Mesothelial cell of epicardium (in vitro differentiated cells): ENCODE measurements at regions not wholly inside any gene's neighbourhood (a gene's known extent, or its start where the extent isn't known, plus 50 kb on each side); places are given as distances from the start of the nearest gene placed in this dataset.
A peak's percentile ranks its signal among the peaks of the same experiment; 100 is the strongest.

Experiments used
- DNase-seq, 2 experiments: peaks; one replicate each; pipeline ENCODE4 v3.0.0; 2021; ENCODE audit warnings: low spot score in 2 of 2; ENCODE audit not compliant: unreplicated experiment in 2 of 2
- H3K27ac Mint-ChIP-seq: 2 replicates; pipeline ENCODE4 v1.8.0; 2021; ENCODE audit warnings: mixed read lengths
- H3K27me3 Mint-ChIP-seq: 2 replicates; pipeline ENCODE4 v1.8.0; 2021; ENCODE audit warnings: low read depth, mixed read lengths
- H3K36me3 Mint-ChIP-seq: 2 replicates; pipeline ENCODE4 v1.8.0; 2021; ENCODE audit warnings: mixed read lengths
- H3K4me1 Mint-ChIP-seq: 2 replicates; pipeline ENCODE4 v1.8.0; 2021; ENCODE audit warnings: mixed read lengths
- H3K4me3 Mint-ChIP-seq: 2 replicates; pipeline ENCODE4 v1.8.0; 2021; ENCODE audit warnings: mild to moderate bottlenecking, moderate library complexity, mixed read lengths
- H3K9me3 Mint-ChIP-seq: 2 replicates; pipeline ENCODE4 v1.8.0; 2021; ENCODE audit warnings: mixed read lengths
- CTCF ChIP-seq: fragments of 200-600 bp; sonication (generic); IDR thresholded peaks from one replicate; pipeline ENCODE4 v1.5.0; 2021; ENCODE audit warnings: antibody characterized with exemption; ENCODE audit not compliant: unreplicated experiment

GRCh38 chr2:199663157-199663556 lies 187.8 kb downstream of the FTCDNL1 start:
- no peak overlapping the region for H3K27ac Mint-ChIP-seq
- peaks cover 6% of the 10 kb centered on the region for H3K4me1 Mint-ChIP-seq
- no peaks in the 10 kb centered on the region for H3K27me3 Mint-ChIP-seq
- no peaks in the 10 kb centered on the region for H3K9me3 Mint-ChIP-seq
- H3K4me3 Mint-ChIP-seq, result no peak overlapping the region
- no peaks in the 10 kb centered on the region for H3K36me3 Mint-ChIP-seq
- no peak for TF ChIP-seq CTCF
- DNase-seq, result no peak

GRCh38 chr2:199662255-199662654 lies 188.7 kb downstream of the FTCDNL1 start:
- no peaks in the 10 kb centered on the region for H3K27me3 Mint-ChIP-seq
- peaks cover 6% of the 10 kb centered on the region for H3K4me1 Mint-ChIP-seq
- no peak for DNase-seq
- H3K36me3 Mint-ChIP-seq, result peaks cover 1% of the 10 kb centered on the region
- H3K27ac Mint-ChIP-seq, result no peak overlapping the region
- no peak overlapping the region for H3K4me3 Mint-ChIP-seq
- no peak for TF ChIP-seq CTCF
- peaks cover 7% of the 10 kb centered on the region for H3K9me3 Mint-ChIP-seq

- H3K4me3 Mint-ChIP-seq, result no peak overlapping the region
- peaks cover 7% of the 10 kb centered on the region for H3K36me3 Mint-ChIP-seq
Observed at GRCh38 chr2:199660167-199660566, 190.8 kb downstream of the FTCDNL1 start.

GRCh38 chr2:199659207-199659606 lies 191.8 kb downstream of the FTCDNL1 start:
- Mint-ChIP-seq H3K4me3 (peak overlapping the region; percentile 51), H3K36me3 (peaks cover 11% of the 10 kb centered on the region), H3K27ac (no peak overlapping the region), H3K4me1 (peaks cover 6% of the 10 kb centered on the region), H3K9me3 (peaks cover 29% of the 10 kb centered on the region), H3K27me3 (no peaks in the 10 kb centered on the region)
- no peak for TF ChIP-seq CTCF
- DNase-seq, result peak; percentile 27 to 57

More at GRCh38 chr2:199660167-199660566, 190.8 kb downstream of the FTCDNL1 start:
- Mint-ChIP-seq H3K27me3 (no peaks in the 10 kb centered on the region), H3K4me1 (peaks cover 6% of the 10 kb centered on the region), H3K27ac (no peak overlapping the region), H3K9me3 (peaks cover 23% of the 10 kb centered on the region)
- no peak for DNase-seq
- TF ChIP-seq CTCF, result no peak

- DNase-seq, result no peak
- Mint-ChIP-seq H3K36me3 (peaks cover 6% of the 10 kb centered on the region), H3K4me3 (no peak overlapping the region), H3K9me3 (peaks cover 28% of the 10 kb centered on the region), H3K27me3 (peaks cover 6% of the 10 kb centered on the region), H3K4me1 (no peaks in the 10 kb centered on the region), H3K27ac (no peak overlapping the region)
- no peak for TF ChIP-seq CTCF
Observed at GRCh38 chr2:199646439-199646838, 188.7 kb upstream of the SATB2 start.

GRCh38 chr2:199631129-199631528 lies 173.4 kb upstream of the SATB2 start:
- peaks cover 11% of the 10 kb centered on the region for H3K4me1 Mint-ChIP-seq
- no peak for TF ChIP-seq CTCF
- H3K9me3 Mint-ChIP-seq, result no peaks in the 10 kb centered on the region
- no peaks in the 10 kb centered on the region for H3K36me3 Mint-ChIP-seq
- H3K4me3 Mint-ChIP-seq, result no peak overlapping the region
- no peak overlapping the region for H3K27ac Mint-ChIP-seq
- no peaks in the 10 kb centered on the region for H3K27me3 Mint-ChIP-seq
- no peak for DNase-seq
